Neuron (in vitro differentiated cells): ENCODE measurements at regions not wholly inside any gene's neighbourhood (a gene's known extent, or its start where the extent isn't known, plus 50 kb on each side); places are given as distances from the start of the nearest gene placed in this dataset.

Experiments used
- H2AFZ ChIP-seq: one replicate; pipeline ENCODE4 v1.6.1; 2013; ENCODE audit warnings: low read depth, mild to moderate bottlenecking, inconsistent platforms, low read length, moderate library complexity
- H3K27me3 ChIP-seq: one replicate; pipeline ENCODE4 v1.6.1; 2013; ENCODE audit warnings: low read length; ENCODE audit not compliant: insufficient read depth
- H3K36me3 ChIP-seq: one replicate; pipeline ENCODE4 v1.6.1; 2013; ENCODE audit warnings: low read length; ENCODE audit not compliant: insufficient read depth
- H3K4me1 ChIP-seq: one replicate; pipeline ENCODE4 v1.6.1; 2013; ENCODE audit warnings: low read length; ENCODE audit not compliant: insufficient read depth
- H3K4me3 ChIP-seq: 2 replicates; pipeline ENCODE4 v1.5.1; 2013; ENCODE audit warnings: mild to moderate bottlenecking, low read length, moderate library complexity
- H3K9me3 ChIP-seq: one replicate; pipeline ENCODE4 v1.6.1; 2013; ENCODE audit warnings: low read length

GRCh38 chr1:224510880-224511645, 76.5 kb upstream of the WDR26 start:
- H3K27me3 ChIP-seq, result no peaks in the 10 kb centered on the region
- no peak overlapping the region for H3K4me3 ChIP-seq
- no peak overlapping the region for H2AFZ ChIP-seq
- no peaks in the 10 kb centered on the region for H3K36me3 ChIP-seq
- no peaks in the 10 kb centered on the region for H3K9me3 ChIP-seq
- H3K4me1 ChIP-seq, result peaks cover 5% of the 10 kb centered on the region

- Histone ChIP-seq H3K9me3 (no peaks in the 10 kb centered on the region), H3K4me1 (no peaks in the 10 kb centered on the region), H3K4me3 (no peak overlapping the region)
Observed at GRCh38 chr1:224512600-224513151, 78.1 kb upstream of the WDR26 start.

GRCh38 chr1:224513383-224513782, 78.8 kb upstream of the WDR26 start:
- H3K9me3 ChIP-seq, result no peaks in the 10 kb centered on the region
- H3K27me3 ChIP-seq, result no peaks in the 10 kb centered on the region
- no peak overlapping the region for H2AFZ ChIP-seq
- no peaks in the 10 kb centered on the region for H3K4me1 ChIP-seq
- no peaks in the 10 kb centered on the region for H3K36me3 ChIP-seq
- no peak overlapping the region for H3K4me3 ChIP-seq

More at GRCh38 chr1:224512600-224513151, 78.1 kb upstream of the WDR26 start:
- Histone ChIP-seq H3K27me3 (no peaks in the 10 kb centered on the region), H2AFZ (no peak overlapping the region), H3K36me3 (no peaks in the 10 kb centered on the region)

- H3K27me3 ChIP-seq, result no peaks in the 10 kb centered on the region
- no peaks in the 10 kb centered on the region for H3K4me1 ChIP-seq
- no peaks in the 10 kb centered on the region for H3K9me3 ChIP-seq
- H2AFZ ChIP-seq, result peak overlapping the region; percentile 37
- no peak overlapping the region for H3K4me3 ChIP-seq
- H3K36me3 ChIP-seq, result no peaks in the 10 kb centered on the region
Observed at GRCh38 chr1:224513787-224514209, 79.2 kb upstream of the WDR26 start.

- Histone ChIP-seq H3K27me3 (no peaks in the 10 kb centered on the region), H3K36me3 (no peaks in the 10 kb centered on the region), H3K4me3 (no peak overlapping the region), H2AFZ (no peak overlapping the region), H3K9me3 (no peaks in the 10 kb centered on the region), H3K4me1 (no peaks in the 10 kb centered on the region)
Observed at GRCh38 chr1:224517171-224517570, 82.6 kb upstream of the WDR26 start.

GRCh38 chr1:224518528-224518927, 83.9 kb upstream of the WDR26 start:
- H3K36me3 ChIP-seq, result no peaks in the 10 kb centered on the region
- H2AFZ ChIP-seq, result no peak overlapping the region
- no peak overlapping the region for H3K4me3 ChIP-seq
- H3K4me1 ChIP-seq, result no peaks in the 10 kb centered on the region
- H3K9me3 ChIP-seq, result no peaks in the 10 kb centered on the region
- no peaks in the 10 kb centered on the region for H3K27me3 ChIP-seq

- no peaks in the 10 kb centered on the region for H3K4me1 ChIP-seq
- no peak overlapping the region for H3K4me3 ChIP-seq
- H3K36me3 ChIP-seq, result no peaks in the 10 kb centered on the region
- H3K9me3 ChIP-seq, result no peaks in the 10 kb centered on the region
- H3K27me3 ChIP-seq, result no peaks in the 10 kb centered on the region
- H2AFZ ChIP-seq, result no peak overlapping the region
Observed at GRCh38 chr1:224519874-224520273, 85.3 kb upstream of the WDR26 start.

GRCh38 chr1:224520808-224521207, 86.2 kb upstream of the WDR26 start:
- H3K4me3 ChIP-seq, result no peak overlapping the region
- no peak overlapping the region for H2AFZ ChIP-seq
- no peaks in the 10 kb centered on the region for H3K9me3 ChIP-seq
- H3K27me3 ChIP-seq, result no peaks in the 10 kb centered on the region
- no peaks in the 10 kb centered on the region for H3K4me1 ChIP-seq
- no peaks in the 10 kb centered on the region for H3K36me3 ChIP-seq

- Histone ChIP-seq H3K4me1 (no peaks in the 10 kb centered on the region), H3K27me3 (no peaks in the 10 kb centered on the region), H3K9me3 (no peaks in the 10 kb centered on the region), H2AFZ (no peak overlapping the region), H3K4me3 (no peak overlapping the region), H3K36me3 (no peaks in the 10 kb centered on the region)
Observed at GRCh38 chr1:224521904-224522734, 87.5 kb upstream of the WDR26 start.

- H3K4me3 ChIP-seq, result no peak overlapping the region
- H3K9me3 ChIP-seq, result no peaks in the 10 kb centered on the region
- no peaks in the 10 kb centered on the region for H3K4me1 ChIP-seq
- H3K27me3 ChIP-seq, result no peaks in the 10 kb centered on the region
- H2AFZ ChIP-seq, result no peak overlapping the region
- H3K36me3 ChIP-seq, result no peaks in the 10 kb centered on the region
Observed at GRCh38 chr1:224523676-224524075, 89.1 kb upstream of the WDR26 start.

- H3K9me3 ChIP-seq, result no peaks in the 10 kb centered on the region
- H3K36me3 ChIP-seq, result no peaks in the 10 kb centered on the region
- H3K4me3 ChIP-seq, result no peak overlapping the region
- no peaks in the 10 kb centered on the region for H3K27me3 ChIP-seq
- no peak overlapping the region for H2AFZ ChIP-seq
- H3K4me1 ChIP-seq, result peaks cover 5% of the 10 kb centered on the region
Observed at GRCh38 chr1:224524679-224525078, 90.1 kb upstream of the WDR26 start.

GRCh38 chr1:224525411-224526040, 90.6 kb upstream of the CNIH3 start:
- Histone ChIP-seq H3K9me3 (no peaks in the 10 kb centered on the region), H3K27me3 (no peaks in the 10 kb centered on the region), H3K4me1 (peaks cover 5% of the 10 kb centered on the region), H3K36me3 (no peaks in the 10 kb centered on the region), H2AFZ (no peak overlapping the region), H3K4me3 (no peak overlapping the region)

- Histone ChIP-seq H3K4me1 (peaks cover 5% of the 10 kb centered on the region), H3K4me3 (no peak overlapping the region), H2AFZ (no peak overlapping the region), H3K9me3 (no peaks in the 10 kb centered on the region), H3K27me3 (no peaks in the 10 kb centered on the region), H3K36me3 (no peaks in the 10 kb centered on the region)
Observed at GRCh38 chr1:224526771-224527170, 89.3 kb upstream of the CNIH3 start.
